ENCODE measurements at regions not wholly inside any gene's neighbourhood (a gene's known extent, or its start where the extent isn't known, plus 50 kb on each side); places are given as distances from the start of the nearest gene placed in this dataset.

- no peak for DNase-seq
- H3K27ac Mint-ChIP-seq (ENCODE audit: unreplicated experiment) = no peak overlapping the region
- no peak for TF ChIP-seq CTCF (IDR thresholded peaks at IDR 0.05; ENCODE audit: partially characterized antibody, unreplicated experiment)
- peaks cover 1% of the 10 kb centered on the region for H3K4me1 Mint-ChIP-seq (ENCODE audit: low read depth, unreplicated experiment)
- H3K36me3 Mint-ChIP-seq (ENCODE audit: unreplicated experiment) = no peaks in the 10 kb centered on the region
- H3K27me3 Mint-ChIP-seq (ENCODE audit: unreplicated experiment) = no peaks in the 10 kb centered on the region
- H3K9me3 Mint-ChIP-seq (ENCODE audit: unreplicated experiment) = peaks cover 2% of the 10 kb centered on the region
- H3K4me3 Mint-ChIP-seq (ENCODE audit: unreplicated experiment) = no peak overlapping the region
Observed at GRCh38 chr2:221210686-221211085, 361.4 kb downstream of the EPHA4 start.

- Mint-ChIP-seq H3K36me3 (ENCODE audit: unreplicated experiment) (no peaks in the 10 kb centered on the region), H3K27me3 (ENCODE audit: unreplicated experiment) (no peaks in the 10 kb centered on the region), H3K9me3 (ENCODE audit: unreplicated experiment) (peaks cover 2% of the 10 kb centered on the region), H3K4me1 (ENCODE audit: low read depth, unreplicated experiment) (peaks cover 2% of the 10 kb centered on the region), H3K4me3 (ENCODE audit: unreplicated experiment) (no peak overlapping the region), H3K27ac (ENCODE audit: unreplicated experiment) (no peak overlapping the region)
- no peak for DNase-seq
- no peak for TF ChIP-seq CTCF (IDR thresholded peaks at IDR 0.05; ENCODE audit: partially characterized antibody, unreplicated experiment)
Observed at GRCh38 chr2:221211653-221212052, 360.5 kb downstream of the EPHA4 start.

- peaks cover 2% of the 10 kb centered on the region for H3K9me3 Mint-ChIP-seq (ENCODE audit: unreplicated experiment)
- H3K4me1 Mint-ChIP-seq (ENCODE audit: low read depth, unreplicated experiment) = peaks cover 2% of the 10 kb centered on the region
- no peaks in the 10 kb centered on the region for H3K27me3 Mint-ChIP-seq (ENCODE audit: unreplicated experiment)
- no peaks in the 10 kb centered on the region for H3K36me3 Mint-ChIP-seq (ENCODE audit: unreplicated experiment)
- DNase-seq = no peak
- no peak overlapping the region for H3K4me3 Mint-ChIP-seq (ENCODE audit: unreplicated experiment)
- no peak overlapping the region for H3K27ac Mint-ChIP-seq (ENCODE audit: unreplicated experiment)
- TF ChIP-seq CTCF (IDR thresholded peaks at IDR 0.05; ENCODE audit: partially characterized antibody, unreplicated experiment) = no peak
Observed at GRCh38 chr2:221212105-221212504, 360.0 kb downstream of the EPHA4 start.

- Mint-ChIP-seq H3K27me3 (ENCODE audit: unreplicated experiment) (no peaks in the 10 kb centered on the region), H3K4me3 (ENCODE audit: unreplicated experiment) (no peak overlapping the region), H3K27ac (ENCODE audit: unreplicated experiment) (no peak overlapping the region), H3K9me3 (ENCODE audit: unreplicated experiment) (peaks cover 1% of the 10 kb centered on the region), H3K36me3 (ENCODE audit: unreplicated experiment) (no peaks in the 10 kb centered on the region), H3K4me1 (ENCODE audit: low read depth, unreplicated experiment) (peaks cover 2% of the 10 kb centered on the region)
- TF ChIP-seq CTCF (IDR thresholded peaks at IDR 0.05; ENCODE audit: partially characterized antibody, unreplicated experiment) = no peak
- no peak for DNase-seq
Observed at GRCh38 chr2:221215487-221215886, 356.6 kb downstream of the EPHA4 start.

GRCh38 chr2:221216636-221217035, 355.5 kb downstream of the EPHA4 start:
- no peak overlapping the region for H3K27ac Mint-ChIP-seq (ENCODE audit: unreplicated experiment)
- no peak for DNase-seq
- H3K36me3 Mint-ChIP-seq (ENCODE audit: unreplicated experiment) = no peaks in the 10 kb centered on the region

More at GRCh38 chr2:221216636-221217035, 355.5 kb downstream of the EPHA4 start:
- peaks cover 1% of the 10 kb centered on the region for H3K9me3 Mint-ChIP-seq (ENCODE audit: unreplicated experiment)
- no peak overlapping the region for H3K4me3 Mint-ChIP-seq (ENCODE audit: unreplicated experiment)
- H3K27me3 Mint-ChIP-seq (ENCODE audit: unreplicated experiment) = no peaks in the 10 kb centered on the region
- peaks cover 2% of the 10 kb centered on the region for H3K4me1 Mint-ChIP-seq (ENCODE audit: low read depth, unreplicated experiment)
- no peak for TF ChIP-seq CTCF (IDR thresholded peaks at IDR 0.05; ENCODE audit: partially characterized antibody, unreplicated experiment)
